ENCODE measurements at regions not wholly inside any gene's neighbourhood (a gene's known extent, or its start where the extent isn't known, plus 50 kb on each side); places are given as distances from the start of the nearest gene placed in this dataset.
A peak's percentile ranks its signal among the peaks of the same experiment; 100 is the strongest.

- no peak for DNase-seq
Measured at GRCh38 chr3:187618722-187619121, 51.5 kb downstream of the SST start.

GRCh38 chr3:187617213-187617612 lies 53.0 kb downstream of the SST start:
- DNase-seq: no peak

GRCh38 chr3:187616307-187616972 lies 53.8 kb downstream of the SST start:
- no peak for DNase-seq

- no peak for DNase-seq
Measured at GRCh38 chr3:187615630-187616029, 54.6 kb downstream of the SST start.

GRCh38 chr3:187612656-187613055 lies 57.5 kb downstream of the SST start:
- no peak for DNase-seq

- DNase-seq: peak; percentile 35
Measured at GRCh38 chr3:187610981-187611511, 59.1 kb downstream of the SST start.

GRCh38 chr3:187594272-187594671 lies 75.9 kb downstream of the SST start:
- no peak for DNase-seq

- DNase-seq: no peak
Measured at GRCh38 chr3:187593451-187593850, 76.7 kb downstream of the SST start.

GRCh38 chr3:187590861-187591576 lies 79.2 kb downstream of the SST start:
- no peak for DNase-seq

GRCh38 chr3:187587076-187587475 lies 83.1 kb downstream of the SST start:
- DNase-seq: no peak

GRCh38 chr3:187586226-187586625 lies 84.0 kb downstream of the SST start:
- no peak for DNase-seq

GRCh38 chr3:187572441-187572840 lies 97.8 kb downstream of the SST start:
- no peak for DNase-seq

- no peak for DNase-seq
Measured at GRCh38 chr3:187571701-187572100, 98.5 kb downstream of the SST start.

GRCh38 chr3:187570776-187571175 lies 99.4 kb downstream of the SST start:
- DNase-seq: no peak

- no peak for DNase-seq
Measured at GRCh38 chr3:187568171-187568570, 102.0 kb downstream of the SST start.

- no peak for DNase-seq
Measured at GRCh38 chr3:187567661-187568121, 102.5 kb downstream of the SST start.

GRCh38 chr3:187567021-187567420 lies 103.2 kb downstream of the SST start:
- no peak for DNase-seq

GRCh38 chr3:187565701-187566100 lies 104.5 kb downstream of the SST start:
- DNase-seq: no peak

GRCh38 chr3:187558990-187559389 lies 111.2 kb downstream of the SST start:
- DNase-seq: no peak

- no peak for DNase-seq
Measured at GRCh38 chr3:187551416-187551815, 118.8 kb downstream of the SST start.

- no peak for DNase-seq
Measured at GRCh38 chr3:187550446-187550845, 119.7 kb downstream of the SST start.

GRCh38 chr3:187545366-187545765 lies 124.8 kb downstream of the SST start:
- DNase-seq: no peak

GRCh38 chr3:187544326-187544725 lies 125.9 kb downstream of the SST start:
- no peak for DNase-seq

- DNase-seq: no peak
Measured at GRCh38 chr3:187540847-187541246, 129.3 kb downstream of the SST start.

All from femur (tissue), 1 donor.